ENCODE measurements at regions not wholly inside any gene's neighbourhood (a gene's known extent, or its start where the extent isn't known, plus 50 kb on each side); places are given as distances from the start of the nearest gene placed in this dataset.
"Not testable (repeated sequence)": the region's sequence is repeated elsewhere in the genome, so short reads cannot be mapped to it uniquely, and the experiment has no call there.

GRCh38 chr6:137625100-137625661, 131.0 kb upstream of the OLIG3 start:
- no peak for DNase-seq (ENCODE audit: low read depth)

DNA sequence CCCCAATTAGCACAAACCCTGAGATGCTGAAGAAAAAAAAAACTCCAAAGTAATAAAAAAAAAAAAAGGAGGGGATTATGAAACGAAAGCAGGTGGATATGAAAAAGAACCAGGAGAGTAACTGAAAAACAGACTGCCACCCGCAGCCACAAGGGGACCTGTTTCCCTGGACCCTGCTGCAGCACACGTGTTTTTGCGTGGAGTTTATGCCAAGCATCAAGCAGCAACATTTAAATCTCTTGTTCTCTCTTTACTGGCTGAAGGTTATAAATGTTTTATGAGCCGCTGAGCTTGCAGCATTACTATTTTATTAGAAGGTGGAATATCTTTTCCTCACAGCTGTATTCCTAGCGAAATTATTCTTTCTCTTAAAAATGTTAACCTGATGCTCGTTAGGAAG, 131.6 kb upstream of the OLIG3 start:
- DNase-seq (ENCODE audit: low read depth): no peak

GRCh38 chr6:137630666-137631065, 136.5 kb upstream of the OLIG3 start:
- DNase-seq (ENCODE audit: low read depth): no peak

DNA sequence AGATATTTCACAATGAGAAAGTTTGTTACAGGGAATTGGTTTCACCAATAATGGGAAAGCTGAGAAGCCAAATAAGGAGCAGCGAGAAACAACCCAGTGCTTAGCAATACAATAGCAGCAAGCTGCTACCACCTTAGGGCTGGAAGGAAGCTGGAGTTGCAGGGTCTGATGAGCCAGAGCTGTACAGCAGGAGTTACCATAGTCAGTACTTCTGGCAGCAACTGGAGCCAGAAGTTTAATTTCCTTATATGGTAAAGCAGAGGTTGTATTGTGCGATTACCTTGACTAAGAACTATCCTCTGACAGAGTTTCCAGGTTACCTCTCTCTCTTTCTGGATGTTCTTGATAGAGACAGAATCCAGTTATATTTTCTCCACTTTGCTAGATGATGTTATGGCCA, 137.1 kb upstream of the OLIG3 start:
- DNase-seq (ENCODE audit: low read depth): no peak

- DNase-seq (ENCODE audit: low read depth): not testable (repeated sequence)
Measured at GRCh38 chr6:137634177-137634576, 140.0 kb upstream of the OLIG3 start.

GRCh38 chr6:137637121-137637520, 142.9 kb upstream of the OLIG3 start:
- DNase-seq (ENCODE audit: low read depth): peak; percentile 91

GRCh38 chr6:137638926-137639706, 144.9 kb upstream of the OLIG3 start:
- DNase-seq (ENCODE audit: low read depth): no peak

DNA sequence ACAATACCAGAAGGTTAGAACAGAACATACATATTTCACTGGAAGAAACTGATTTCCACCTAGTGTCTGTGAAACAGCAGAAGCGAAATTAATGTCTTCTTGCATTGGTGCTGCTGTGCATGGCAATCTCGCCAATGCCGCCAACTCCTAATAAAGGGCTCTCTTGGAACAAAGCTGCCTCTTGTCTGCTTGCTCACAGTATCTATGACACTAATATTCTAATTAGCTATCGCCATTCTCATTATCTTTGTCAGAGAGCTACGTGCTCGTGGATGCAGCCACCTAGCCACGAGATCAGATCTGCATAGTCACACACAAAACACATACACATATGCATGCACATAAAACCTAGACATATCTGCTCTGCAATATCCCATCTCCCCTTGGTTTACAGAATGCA, 145.9 kb upstream of the OLIG3 start:
- no peak for DNase-seq (ENCODE audit: low read depth)

DNA sequence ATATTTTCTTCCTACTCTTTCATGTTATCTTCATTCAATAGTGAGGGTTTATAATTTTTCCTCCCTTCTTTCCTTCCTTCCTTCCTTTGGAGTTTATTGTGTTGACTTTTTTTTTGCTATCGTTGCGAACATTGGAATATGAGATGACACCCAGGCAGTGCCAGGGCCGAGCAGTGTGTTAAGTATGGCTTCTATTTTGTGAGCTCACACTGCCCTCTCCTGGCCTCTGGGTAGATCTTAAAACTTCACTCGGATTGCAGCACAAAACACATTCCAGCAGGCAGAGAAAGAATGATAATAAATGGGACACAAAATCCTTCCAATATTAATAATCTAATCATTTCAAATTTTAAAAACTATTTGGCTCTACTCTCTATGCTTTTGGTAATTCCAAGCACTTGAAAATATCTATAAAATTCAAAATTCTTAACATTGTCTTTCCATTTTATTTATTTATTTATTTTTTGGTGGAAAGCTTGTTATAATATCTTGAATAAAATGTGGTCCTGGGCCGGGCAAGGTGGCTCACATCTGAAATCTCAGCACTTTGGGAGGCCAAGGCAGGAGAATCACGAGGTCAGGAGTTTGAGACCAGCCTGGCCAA, 147.4 kb upstream of the OLIG3 start:
- DNase-seq (ENCODE audit: low read depth): peak; percentile 72

- not testable (repeated sequence) for DNase-seq (ENCODE audit: low read depth)
Measured at GRCh38 chr6:137643210-137643609, 149.0 kb upstream of the OLIG3 start.

- not testable (repeated sequence) for DNase-seq (ENCODE audit: low read depth)
Measured at GRCh38 chr6:137643644-137644043, 149.4 kb upstream of the OLIG3 start.

GRCh38 chr6:137645850-137646249, 151.7 kb upstream of the OLIG3 start:
- no peak for DNase-seq (ENCODE audit: low read depth)

DNA sequence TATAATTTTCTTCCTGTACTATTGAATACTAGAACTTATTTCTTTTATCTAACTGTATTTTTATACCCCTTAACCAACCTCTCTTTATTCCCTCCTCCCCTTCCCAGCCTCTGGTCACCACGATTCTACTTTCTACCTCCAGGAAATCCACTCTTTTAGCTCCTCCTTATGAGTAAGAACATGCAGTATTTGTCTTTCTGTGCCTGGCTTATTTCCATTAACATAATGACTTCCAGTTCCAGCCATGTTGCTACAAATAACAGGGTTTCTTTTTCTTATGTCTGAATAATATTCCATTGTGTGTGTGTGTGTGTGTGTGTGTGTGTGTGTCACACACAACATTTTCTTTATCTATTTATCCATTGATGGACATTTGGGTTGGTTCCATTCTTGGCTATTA, 152.3 kb upstream of the OLIG3 start:
- peak; percentile 41 for DNase-seq (ENCODE audit: low read depth)

DNA sequence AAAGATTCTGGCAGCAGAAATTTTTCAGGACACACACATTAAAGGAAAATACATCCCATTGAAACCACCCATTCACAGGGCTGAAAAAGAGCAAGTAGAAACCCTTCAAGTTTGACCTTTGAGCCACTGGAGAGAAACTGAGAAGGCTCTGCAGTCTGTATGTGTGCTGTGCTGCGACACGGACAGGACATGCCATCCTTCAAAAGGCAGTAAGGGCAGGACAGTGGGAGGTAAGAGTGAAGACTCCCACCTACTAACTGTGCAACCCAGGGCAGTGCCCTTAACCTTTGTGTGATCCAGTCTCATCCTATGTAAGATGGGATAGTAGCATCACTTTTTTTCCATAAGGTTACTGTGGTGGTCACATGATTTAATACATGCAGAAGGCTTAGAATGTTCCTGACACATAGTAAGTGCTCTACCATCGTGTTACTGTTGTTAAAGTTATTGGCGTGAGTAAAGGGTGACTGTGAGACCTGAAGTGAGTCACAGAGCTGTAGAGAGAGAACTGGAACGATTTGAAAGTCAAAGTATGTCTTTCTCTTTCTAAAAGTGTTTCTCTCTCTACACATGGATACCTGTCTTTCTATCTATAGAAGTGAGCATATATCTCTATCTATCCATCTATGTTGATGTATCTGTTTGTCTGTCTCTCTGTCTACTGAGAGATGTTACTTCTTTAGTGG, 153.7 kb upstream of the OLIG3 start:
- no peak for DNase-seq (ENCODE audit: low read depth)

DNA sequence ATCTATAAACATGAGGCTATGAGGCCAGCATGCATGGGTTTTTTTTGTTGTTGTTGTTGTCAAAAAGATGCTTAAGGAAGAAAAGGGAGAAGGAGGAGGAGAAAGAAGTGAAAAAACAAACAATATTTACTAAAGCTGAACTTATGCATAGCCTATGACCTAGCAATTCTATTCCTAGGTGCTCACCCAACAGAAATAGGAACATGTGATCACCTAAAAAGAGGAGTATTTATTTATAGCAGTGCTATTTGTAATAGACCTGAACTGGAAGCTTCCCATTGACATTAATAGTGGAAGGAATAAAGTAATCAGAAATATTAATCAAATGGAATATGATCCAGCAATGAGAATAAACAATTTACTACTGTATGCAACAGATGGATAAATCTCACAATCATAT, 156.5 kb upstream of the OLIG3 start:
- DNase-seq (ENCODE audit: low read depth): no peak

DNA sequence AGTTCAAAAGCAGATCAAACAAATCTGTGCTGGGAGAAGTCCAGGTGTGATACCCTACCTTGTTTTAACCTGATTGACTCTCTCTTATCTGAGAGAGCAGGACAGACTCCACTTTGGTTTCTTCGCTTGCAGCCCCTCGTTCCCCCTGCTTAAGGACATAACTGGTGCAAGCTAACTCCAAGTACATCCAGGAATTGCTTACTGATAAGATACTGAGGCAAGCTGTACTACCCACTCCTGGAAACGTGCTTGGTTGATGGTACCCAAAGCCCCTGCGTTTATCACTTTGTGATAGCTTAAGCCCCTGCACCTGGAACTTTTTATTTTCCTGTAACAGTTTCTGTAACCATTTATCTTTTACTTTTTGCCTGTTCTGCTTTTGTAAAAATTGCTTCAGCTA, 157.0 kb upstream of the OLIG3 start:
- DNase-seq (ENCODE audit: low read depth): no peak

DNA sequence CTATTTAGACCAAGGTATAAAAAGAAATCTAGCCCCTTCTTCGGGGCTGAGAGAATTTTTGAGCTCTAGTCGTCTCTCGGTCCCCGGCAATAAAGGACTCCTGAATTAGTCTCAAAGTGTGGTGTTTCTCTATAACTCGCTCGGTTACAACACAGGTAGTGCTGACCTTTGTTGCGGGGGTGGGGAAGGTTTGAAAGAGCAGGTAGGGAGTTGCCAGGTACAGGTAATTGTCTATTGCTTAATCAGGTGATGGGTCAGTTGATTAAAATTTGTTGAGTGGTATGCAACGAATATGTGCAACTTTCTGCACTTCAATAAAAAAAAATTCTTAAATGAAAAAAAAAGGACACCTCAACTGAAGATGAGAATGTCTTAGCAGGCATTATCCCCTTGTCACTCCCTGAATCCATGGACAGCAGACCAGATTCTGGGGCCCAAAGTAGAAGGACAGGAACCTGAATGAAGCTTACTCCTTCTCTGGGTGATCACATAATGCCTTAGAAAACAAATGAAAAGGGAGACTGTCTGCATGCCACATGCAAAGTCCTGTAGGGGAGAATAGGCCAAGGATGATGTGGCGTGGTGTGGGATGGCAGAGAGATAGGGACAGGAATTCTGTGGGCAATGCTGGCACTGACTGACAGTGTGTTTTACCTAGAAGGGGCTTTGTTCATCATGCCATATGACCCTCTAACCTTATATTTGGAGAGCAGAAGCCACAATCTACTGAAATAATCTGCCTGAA, 157.6 kb upstream of the OLIG3 start:
- DNase-seq (ENCODE audit: low read depth): no peak

GRCh38 chr6:137652961-137653705, 158.9 kb upstream of the OLIG3 start:
- DNase-seq (ENCODE audit: low read depth): no peak

GRCh38 chr6:137653706-137654059, 159.5 kb upstream of the OLIG3 start:
- no peak for DNase-seq (ENCODE audit: low read depth)

GRCh38 chr6:137654365-137654981, 160.3 kb upstream of the OLIG3 start:
- no peak for DNase-seq (ENCODE audit: low read depth)

DNA sequence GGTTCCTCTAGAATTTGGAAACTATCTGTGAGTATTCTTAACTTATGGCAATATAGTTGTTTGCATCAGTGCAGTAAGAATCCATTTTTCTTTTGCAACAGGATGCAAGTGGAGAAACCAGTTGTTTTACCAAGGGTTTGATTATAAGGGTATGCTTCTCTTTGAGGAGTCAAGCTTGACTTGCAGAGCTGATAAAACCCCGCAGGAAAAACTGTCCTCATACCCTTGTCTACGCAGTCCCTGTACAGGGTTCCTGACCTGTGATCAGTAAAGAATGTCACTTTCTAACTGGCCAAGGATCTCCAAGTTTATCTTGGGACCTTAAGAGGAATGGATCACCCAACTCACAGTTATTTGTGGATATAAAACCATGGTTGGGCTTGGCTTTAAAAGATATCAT, 161.1 kb upstream of the OLIG3 start:
- DNase-seq (ENCODE audit: low read depth): no peak

Measured in stromal cell of bone marrow (primary cell).